Left lung (tissue), 4 donors: ENCODE measurements at regions not wholly inside any gene's neighbourhood (a gene's known extent, or its start where the extent isn't known, plus 50 kb on each side); places are given as distances from the start of the nearest gene placed in this dataset.

ENCODE experiments used
- ATAC-seq: fragments of 200-7000 bp; cut with Tn5 transposase; one replicate; pipeline ENCODE4 v1.9.1; 2020; ENCODE audit warnings: moderate library complexity
- DNase-seq, 4 donors: peaks; one replicate each; pipeline ENCODE4 v3.0.0-alpha.2; 2013 to 2020
- H3K27ac ChIP-seq, 2 donors: fragments of 200-600 bp; sonication (generic) in 1 of 2; one replicate each; pipeline versions ENCODE4 v1.5.0 to v1.8.0; 2020 to 2021
- H3K27me3 ChIP-seq, 2 donors: fragments of 200-600 bp; sonication (generic) in 1 of 2; one replicate each; pipeline versions ENCODE4 v1.5.0 to v1.8.0; 2020 to 2021
- H3K36me3 ChIP-seq, 2 donors: fragments of 200-600 bp; sonication (generic) in 1 of 2; one replicate each; pipeline versions ENCODE4 v1.5.0 to v1.8.0; 2020 to 2021
- H3K4me1 ChIP-seq, 2 donors: fragments of 200-600 bp; one replicate each; pipeline ENCODE4 v1.8.0; 2021
- H3K4me3 ChIP-seq, 2 donors: fragments of 200-600 bp; sonication (generic) in 1 of 2; one replicate each; pipeline versions ENCODE4 v1.5.0 to v1.8.0; 2020 to 2021; ENCODE audit warnings: mild to moderate bottlenecking in 1 of 2
- H3K9me3 ChIP-seq, 2 donors: fragments of 200-600 bp; sonication (generic) in 1 of 2; one replicate each; pipeline versions ENCODE4 v1.5.0 to v1.8.0; 2020 to 2021
- CTCF ChIP-seq, 2 donors: fragments of 200-600 bp; sonication (generic) in 1 of 2; IDR thresholded peaks; one replicate each; pipeline versions ENCODE4 v1.5.0 to v1.8.0; 2021; ENCODE audit warnings: antibody characterized with exemption in 2 of 2
- intact Hi-C, 2 donors: fragments of 100-400 bp; cut with DNase I; formaldehyde crosslinking; loops; one replicate each; pipeline versions ENCODE4 v1.11.2 to v1.14.2; 2022
- donor health status: DM: no; HTN: yes; CAD: no.
- donor health status: DM: no; HTN: no; CAD: no.

- no peaks in the 10 kb centered on the region for H3K36me3 ChIP-seq
These were observed 617.9 kb upstream of the CDH18 start for GRCh38 chr5:20605732-20606525.

GRCh38 chr5:20604992-20605391, 617.0 kb upstream of the CDH18 start:
- H3K4me3 ChIP-seq: no peak overlapping the region
- no peak for TF ChIP-seq CTCF (IDR thresholded peaks at IDR 0.05)
- DNase-seq (peak in 1 of 4 donors; percentile 47), ATAC-seq (no peak)
- H3K27ac ChIP-seq: no peak overlapping the region
- no peaks in the 10 kb centered on the region for H3K27me3 ChIP-seq
- no peaks in the 10 kb centered on the region for H3K4me1 ChIP-seq
- intact Hi-C loops: no loop called here
- peaks cover 0 to 8% of the 10 kb centered on the region in 2 donors for H3K9me3 ChIP-seq
- no peaks in the 10 kb centered on the region for H3K36me3 ChIP-seq

More at GRCh38 chr5:20605732-20606525, 617.9 kb upstream of the CDH18 start:
- intact Hi-C loops: no loop called here
- H3K4me3 ChIP-seq: no peak overlapping the region
- peak in 1 of 4 donors; percentile 19 for DNase-seq
- peaks cover 0 to 8% of the 10 kb centered on the region in 2 donors for H3K9me3 ChIP-seq
- no peaks in the 10 kb centered on the region for H3K27me3 ChIP-seq
- H3K27ac ChIP-seq: no peak overlapping the region
- ATAC-seq: no peak
- H3K4me1 ChIP-seq: no peaks in the 10 kb centered on the region
- no peak for TF ChIP-seq CTCF (IDR thresholded peaks at IDR 0.05)

GRCh38 chr5:20601678-20602100, 613.7 kb upstream of the CDH18 start:
- Histone ChIP-seq H3K36me3 (no peaks in the 10 kb centered on the region), H3K4me1 (no peaks in the 10 kb centered on the region), H3K27ac (no peak overlapping the region), H3K9me3 (peaks cover 0 to 8% of the 10 kb centered on the region in 2 donors), H3K4me3 (no peak overlapping the region), H3K27me3 (no peaks in the 10 kb centered on the region)
- DNase-seq (no peak), ATAC-seq (no peak)
- no peak for TF ChIP-seq CTCF (IDR thresholded peaks at IDR 0.05)
- intact Hi-C loops: no loop called here

- Histone ChIP-seq H3K36me3 (no peaks in the 10 kb centered on the region), H3K4me3 (no peak overlapping the region), H3K9me3 (no peaks in the 10 kb centered on the region), H3K27me3 (no peaks in the 10 kb centered on the region), H3K27ac (no peak overlapping the region), H3K4me1 (no peaks in the 10 kb centered on the region)
- peak in 1 of 4 donors; percentile 13 for DNase-seq
- no peak for ATAC-seq
- TF ChIP-seq CTCF (IDR thresholded peaks at IDR 0.05): no peak
- intact Hi-C loops: no loop called here
These were observed 602.4 kb upstream of the CDH18 start for GRCh38 chr5:20590356-20590755.

- no peak for ATAC-seq
- intact Hi-C loops: no loop called here
- no peak overlapping the region for H3K27ac ChIP-seq
- H3K4me1 ChIP-seq: no peaks in the 10 kb centered on the region
- H3K4me3 ChIP-seq: no peak overlapping the region
- no peaks in the 10 kb centered on the region for H3K36me3 ChIP-seq
- peaks cover 0 to 5% of the 10 kb centered on the region in 2 donors for H3K9me3 ChIP-seq
- DNase-seq: no peak
- TF ChIP-seq CTCF (IDR thresholded peaks at IDR 0.05): no peak
- no peaks in the 10 kb centered on the region for H3K27me3 ChIP-seq
These were observed 587.6 kb upstream of the CDH18 start for GRCh38 chr5:20575571-20575970.
